ENCODE measurements at regions not wholly inside any gene's neighbourhood (a gene's known extent, or its start where the extent isn't known, plus 50 kb on each side); places are given as distances from the start of the nearest gene placed in this dataset.

DNA sequence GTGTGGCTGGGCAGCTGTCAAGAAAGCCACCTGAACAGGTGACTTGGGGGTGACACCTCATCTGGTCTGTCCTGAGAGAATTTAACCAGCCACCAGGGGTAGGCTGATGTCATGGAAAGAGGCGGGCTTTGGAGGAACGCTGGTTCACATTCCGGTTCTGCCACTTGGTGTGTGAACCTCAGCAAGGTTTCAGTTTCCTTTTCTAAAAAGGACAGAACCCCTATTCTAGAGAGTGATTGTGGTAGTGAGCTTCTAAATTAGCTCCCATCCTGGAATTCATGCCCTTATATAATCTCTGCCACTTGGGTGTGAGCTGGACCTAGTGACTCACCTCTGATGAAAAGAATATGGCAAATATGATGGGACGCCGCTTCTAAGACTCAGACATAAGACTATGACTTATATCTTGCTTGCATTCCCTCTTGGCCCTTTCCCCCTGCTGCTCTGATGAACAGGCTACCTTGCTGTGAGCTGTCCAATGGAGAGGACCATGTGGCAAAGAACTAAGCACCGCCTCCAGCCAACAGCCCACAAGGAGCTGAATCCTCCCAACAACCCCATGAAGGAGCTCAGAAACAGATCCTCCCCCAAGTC is 332.1 kb downstream of the RRAGC start:
- Histone ChIP-seq H3K9ac (ENCODE audit: extremely low read depth, insufficient read length, low read length) (no peak overlapping the region), H4K91ac (ENCODE audit: insufficient read length, low read depth, low read length) (no peak overlapping the region), H4K5ac (ENCODE audit: insufficient read length, low read depth, low read length) (no peak overlapping the region), H2AFZ (ENCODE audit: low read length) (no peak overlapping the region), H2BK12ac (ENCODE audit: insufficient read length, low read depth, low read length) (no peak overlapping the region), H3K9me3 (ENCODE audit: control insufficient read depth, low read depth, low read length) (no peaks in the 10 kb centered on the region), H3K56ac (ENCODE audit: insufficient read length, low read depth, low read length) (no peak overlapping the region), H3K4ac (ENCODE audit: low read depth, low read length) (no peak overlapping the region), H2AK5ac (ENCODE audit: insufficient read length, low read length) (no peak overlapping the region), H2BK5ac (ENCODE audit: insufficient read length, low read length) (no peak overlapping the region), H2BK15ac (ENCODE audit: low read depth, low read length) (no peak overlapping the region), H3K18ac (ENCODE audit: insufficient read length, low read depth, low read length) (no peak overlapping the region), H3K4me1 (ENCODE audit: insufficient read depth, low read length) (0 out of 2 replicates have a peak, but pooled peaks cover 5% of the 10 kb centered on the region), H3K23ac (ENCODE audit: insufficient read length, low read depth, low read length) (no peak overlapping the region), H3K79me1 (ENCODE audit: insufficient read depth, low read depth, low read length, poor library complexity, severe bottlenecking) (no peaks in the 10 kb centered on the region), H2BK20ac (ENCODE audit: low read depth, low read length, poor library complexity, severe bottlenecking) (no peak overlapping the region), H3K14ac (ENCODE audit: insufficient read depth, low read length) (no peak overlapping the region), H2BK120ac (ENCODE audit: low read depth, low read length, poor library complexity, severe bottlenecking) (no peak overlapping the region), H3K27me3 (ENCODE audit: insufficient read depth, low read length) (no peaks in the 10 kb centered on the region), H3T11ph (ENCODE audit: low read length) (no peak overlapping the region), H3K4me2 (ENCODE audit: insufficient read depth, insufficient read length, low read length) (no peak overlapping the region), H3K27ac (ENCODE audit: insufficient read length, low read depth, low read length) (no peak overlapping the region), H4K20me1 (ENCODE audit: control insufficient read depth, insufficient read depth, insufficient read length) (no peaks in the 10 kb centered on the region), H3K79me2 (ENCODE audit: insufficient read depth, low read length) (no peaks in the 10 kb centered on the region), H4K8ac (replicated peaks; ENCODE audit: insufficient read length, low read depth, low read length) (no peak overlapping the region), H3K23me2 (ENCODE audit: insufficient read length, low read depth, low read length, poor library complexity, severe bottlenecking) (no peaks in the 10 kb centered on the region)
- Mint-ChIP-seq H3K4me1 (peaks cover 4 to 5% of the 10 kb centered on the region in 2 experiments), H3K36me3 (ENCODE audit: insufficient read depth in 1 of 3, low read depth in 3 of 3) (no peaks in the 10 kb centered on the region), H3K27me3 (ENCODE audit: low read depth) (peaks cover 6% of the 10 kb centered on the region; the same call in 1 of the 2 replicates), H3K27ac (no peak overlapping the region), H3K4me3 (no peak overlapping the region), H3K9me3 (no peaks in the 10 kb centered on the region; a peak in 1 of 5 replicates)
- peak; percentile 44 for DNase-seq
- no CpG with 5 or more reads among the region's 6 CpGs for WGBS (ENCODE audit: extremely low coverage, insufficient read length, low lambda C conversion rate)
- TF ChIP-seq, protein P1, sequence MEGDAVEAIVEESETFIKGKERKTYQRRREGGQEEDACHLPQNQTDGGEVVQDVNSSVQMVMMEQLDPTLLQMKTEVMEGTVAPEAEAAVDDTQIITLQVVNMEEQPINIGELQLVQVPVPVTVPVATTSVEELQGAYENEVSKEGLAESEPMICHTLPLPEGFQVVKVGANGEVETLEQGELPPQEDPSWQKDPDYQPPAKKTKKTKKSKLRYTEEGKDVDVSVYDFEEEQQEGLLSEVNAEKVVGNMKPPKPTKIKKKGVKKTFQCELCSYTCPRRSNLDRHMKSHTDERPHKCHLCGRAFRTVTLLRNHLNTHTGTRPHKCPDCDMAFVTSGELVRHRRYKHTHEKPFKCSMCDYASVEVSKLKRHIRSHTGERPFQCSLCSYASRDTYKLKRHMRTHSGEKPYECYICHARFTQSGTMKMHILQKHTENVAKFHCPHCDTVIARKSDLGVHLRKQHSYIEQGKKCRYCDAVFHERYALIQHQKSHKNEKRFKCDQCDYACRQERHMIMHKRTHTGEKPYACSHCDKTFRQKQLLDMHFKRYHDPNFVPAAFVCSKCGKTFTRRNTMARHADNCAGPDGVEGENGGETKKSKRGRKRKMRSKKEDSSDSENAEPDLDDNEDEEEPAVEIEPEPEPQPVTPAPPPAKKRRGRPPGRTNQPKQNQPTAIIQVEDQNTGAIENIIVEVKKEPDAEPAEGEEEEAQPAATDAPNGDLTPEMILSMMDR (conservative IDR thresholded peaks at IDR 0.05): no peak

All from H9 (cell line).